ENCODE measurements at regions not wholly inside any gene's neighbourhood (a gene's known extent, or its start where the extent isn't known, plus 50 kb on each side); places are given as distances from the start of the nearest gene placed in this dataset.

GRCh38 chr14:105865266-105865903, 339.0 kb downstream of the TMEM121 start:
- H3K79me1 ChIP-seq (ENCODE audit: low read depth, low read length): no peaks in the 10 kb centered on the region
- H3K9me3 ChIP-seq (ENCODE audit: insufficient read depth in 2 of 2, low read depth in 1 of 2, low read length in 1 of 2): peaks cover 65 to 76% of the 10 kb centered on the region in 2 experiments
- H3K4ac ChIP-seq (replicated peaks; ENCODE audit: insufficient read length, low read depth, low read length): no peak overlapping the region
- no peak overlapping the region for H3K56ac ChIP-seq (replicated peaks; ENCODE audit: insufficient read length, low read depth, low read length)
- H2BK5ac ChIP-seq (ENCODE audit: low read depth, low read length): no peak overlapping the region
- ChIA-PET CTCF (ENCODE audit: partially characterized antibody) (no interaction called here), POLR2A (ENCODE audit: partially characterized antibody) (no interaction called here)
- H3K23me2 ChIP-seq (ENCODE audit: low read depth, low read length): no peaks in the 10 kb centered on the region
- FAIRE-seq: no peak
- no peak overlapping the region for H3K27ac ChIP-seq (ENCODE audit: low read depth, low read length)
- H2AFZ ChIP-seq (ENCODE audit: low read length): no peak overlapping the region
- no peak overlapping the region for H3K23ac ChIP-seq (ENCODE audit: insufficient read length)
- H4K8ac ChIP-seq (ENCODE audit: extremely low read depth, insufficient read depth, low read length): no peak overlapping the region
- no peaks in the 10 kb centered on the region for H3K27me3 ChIP-seq (replicated peaks in 1 of 4; ENCODE audit: control insufficient read depth in 3 of 4, extremely low read depth in 1 of 4, insufficient read depth in 3 of 4, low read length in 3 of 4)
- H4K91ac ChIP-seq (replicated peaks; ENCODE audit: insufficient read length, low read length): no peak overlapping the region
- 81% methylated on average over 14 of the region's 15 CpGs; no CpG with 5 or more reads in 1 of the 2 experiments for WGBS, 2 experiments (ENCODE audit: extremely low coverage in 1 of 2, insufficient coverage in 1 of 2, insufficient read length in 1 of 2, insufficient replicate concordance in 2 of 2, low coverage in 1 of 2, low lambda C conversion rate in 2 of 2, missing lambda C conversion rate in 1 of 2)
- no peak overlapping the region for H2AK5ac ChIP-seq (ENCODE audit: low read depth, low read length)
- no peak overlapping the region for H3K18ac ChIP-seq (ENCODE audit: extremely low read depth, low read length)
- no peaks in the 10 kb centered on the region for H4K20me1 ChIP-seq (replicated peaks in 1 of 2; ENCODE audit: control insufficient read depth in 1 of 2, insufficient read depth in 2 of 2, low read length in 2 of 2)
- no peak overlapping the region for H4K5ac ChIP-seq (ENCODE audit: insufficient read length, low read depth, low read length)
- H3K4me1 ChIP-seq (replicated peaks in 1 of 4; ENCODE audit: control insufficient read depth in 3 of 4, insufficient read depth in 4 of 4, low read length in 3 of 4): no peaks in the 10 kb centered on the region
- no peak overlapping the region for H2BK15ac ChIP-seq (ENCODE audit: low read length)
- no peaks in the 10 kb centered on the region for H3K79me2 ChIP-seq (ENCODE audit: control insufficient read depth in 1 of 2, insufficient read depth in 2 of 2, low read length in 2 of 2)
- H2BK120ac ChIP-seq (replicated peaks; ENCODE audit: low read depth, low read length): no peak overlapping the region
- no peak overlapping the region for H3K4me2 ChIP-seq (ENCODE audit: insufficient read depth in 1 of 2, low read depth in 2 of 2, low read length in 2 of 2)
- H2BK12ac ChIP-seq (ENCODE audit: low read depth, low read length): no peak overlapping the region
- H3K4me3 ChIP-seq (ENCODE audit: extremely low read depth in 1 of 4, insufficient read depth in 2 of 4, low read depth in 3 of 4, low read length in 4 of 4): no peak overlapping the region
- no peak overlapping the region for H2BK20ac ChIP-seq (ENCODE audit: low read length)
- H3K9ac ChIP-seq (replicated peaks in 1 of 4; ENCODE audit: extremely low read depth in 1 of 4, low read depth in 3 of 4, low read length in 3 of 4): no peak overlapping the region
- H3K14ac ChIP-seq (ENCODE audit: insufficient read length): no peak overlapping the region
- DNase-seq (ENCODE audit: low read depth in 1 of 2, low spot score in 2 of 2): no peak
- H3K36me3 ChIP-seq (ENCODE audit: control insufficient read depth in 2 of 4, insufficient read depth in 4 of 4, low read length in 3 of 4): no peaks in the 10 kb centered on the region
- TF ChIP-seq HDAC6 (IDR thresholded peaks at IDR 0.05; ENCODE audit: low read depth, low read length) (no peak), CBX8 (IDR thresholded peaks at IDR 0.05; ENCODE audit: borderline replicate concordance, low read depth, low read length) (no peak), SIX5 (IDR thresholded peaks at IDR 0.05; ENCODE audit: low read depth, low read length) (no peak), CEBPB (IDR thresholded peaks at IDR 0.05; ENCODE audit: low read depth, low read length) (no peak), E2F6 (IDR thresholded peaks at IDR 0.05) (no peak), TEAD4 (IDR thresholded peaks at IDR 0.05; ENCODE audit: low read depth, low read length) (no peak), JUN (IDR thresholded peaks at IDR 0.05; ENCODE audit: low read depth, low read length) (no peak), MAX (IDR thresholded peaks at IDR 0.05) (no peak), RFX5 (IDR thresholded peaks at IDR 0.05; ENCODE audit: borderline replicate concordance, low read depth, low read length) (no peak), JUND (IDR thresholded peaks at IDR 0.05; ENCODE audit: low read length) (no peak), ATF2 (IDR thresholded peaks at IDR 0.05; ENCODE audit: low read length) (no peak), SUZ12 (IDR thresholded peaks at IDR 0.05; ENCODE audit: low read length) (no peak)

Measured in H1 (cell line).